Caco-2 (cell line): ENCODE measurements at regions not wholly inside any gene's neighbourhood (a gene's known extent, or its start where the extent isn't known, plus 50 kb on each side); places are given as distances from the start of the nearest gene placed in this dataset.

Experiments
- BruUV-seq: library from RNA; stranded (reverse); fragments of 400-500 nt; replicated peaks from 2 replicates; lab custom pipeline; 2021; lab: Mats Ljungman, UMichigan
- CTCF ChIA-PET: fragments of 300-600 bp; sonication (Branson Sonifier 250); formaldehyde crosslinking; loops from one replicate; lab custom pipeline; 2022; ENCODE audit warnings: antibody characterized with exemption; lab: Charles Lee
- POLR2A ChIA-PET: fragments of 300-600 bp; sonication (Branson Sonifier 250); formaldehyde crosslinking; loops from one replicate; lab custom pipeline; 2022; ENCODE audit warnings: antibody characterized with exemption; lab: Charles Lee
- DNase-seq, 2 experiments: peaks; one replicate each; pipeline versions ENCODE4 v3.0.0 to v3.0.0-alpha.2; 2020 to 2022
- H3K27me3 ChIP-seq: replicated peaks from 2 replicates; pipeline ENCODE4 v1.6.0; 2011; ENCODE audit warnings: low read length; ENCODE audit not compliant: control insufficient read depth, insufficient read depth
- H3K36me3 ChIP-seq: 2 replicates; pipeline ENCODE4 v1.5.1; 2011; ENCODE audit warnings: low read length; ENCODE audit not compliant: control insufficient read depth, insufficient read depth
- H3K4me1 ChIP-seq: fragments of 250-450 bp; sonication (Bioruptor Pico); 2 replicates; pipeline ENCODE4 v1.5.1; 2020; ENCODE audit warnings: mild to moderate bottlenecking
- H3K4me3 ChIP-seq: 2 replicates; pipeline ENCODE4 v1.5.1; 2011; ENCODE audit warnings: low read depth, mild to moderate bottlenecking, control low read depth, low read length
- H3K9me3 ChIP-seq: fragments of 250-450 bp; sonication (Bioruptor Pico); 2 replicates; pipeline ENCODE4 v1.5.1; 2020; ENCODE audit warnings: mild to moderate bottlenecking, moderate library complexity
- H3K27ac Mint-ChIP-seq: one replicate; pipeline ENCODE4 v1.8.0; 2022; ENCODE audit warnings: mixed read lengths; ENCODE audit not compliant: unreplicated experiment
- H3K27me3 Mint-ChIP-seq: one replicate; pipeline ENCODE4 v1.8.0; 2022; ENCODE audit warnings: mixed read lengths; ENCODE audit not compliant: insufficient read depth, unreplicated experiment
- H3K36me3 Mint-ChIP-seq: one replicate; pipeline ENCODE4 v1.8.0; 2022; ENCODE audit warnings: mild to moderate bottlenecking, mixed read lengths; ENCODE audit not compliant: insufficient read depth, unreplicated experiment
- H3K4me1 Mint-ChIP-seq: one replicate; pipeline ENCODE4 v1.8.0; 2022; ENCODE audit warnings: low read depth, mixed read lengths; ENCODE audit not compliant: unreplicated experiment
- H3K4me3 Mint-ChIP-seq: one replicate; pipeline ENCODE4 v1.8.0; 2022; ENCODE audit warnings: mild to moderate bottlenecking, moderate library complexity, mixed read lengths; ENCODE audit not compliant: unreplicated experiment
- H3K9me3 Mint-ChIP-seq: one replicate; pipeline ENCODE4 v1.8.0; 2022; ENCODE audit warnings: mixed read lengths; ENCODE audit not compliant: unreplicated experiment
- intact Hi-C: fragments of 100-400 bp; cut with micrococcal nuclease; formaldehyde crosslinking; loops from one replicate; pipeline ENCODE4 v1.10.0; 2022; ENCODE audit not compliant: unreplicated experiment
- TF ChIP-seq, protein P1 (sequence below), 2 experiments: fragments of 200-600 bp in 1 of 2; IDR thresholded peaks; 1 replicate in 1 of 2; 2 replicates in 1 of 2; pipeline versions ENCODE4 v1.5.1 to v1.8.0; 2011 to 2022; ENCODE audit warnings: antibody characterized with exemption in 1 of 2, control low read depth in 1 of 2, inconsistent platforms in 1 of 2, low read depth in 1 of 2, low read length in 1 of 2, mild to moderate bottlenecking in 1 of 2, moderate library complexity in 1 of 2; ENCODE audit not compliant: insufficient read depth in 1 of 2, severe bottlenecking in 1 of 2, unreplicated experiment in 1 of 2

DNA sequence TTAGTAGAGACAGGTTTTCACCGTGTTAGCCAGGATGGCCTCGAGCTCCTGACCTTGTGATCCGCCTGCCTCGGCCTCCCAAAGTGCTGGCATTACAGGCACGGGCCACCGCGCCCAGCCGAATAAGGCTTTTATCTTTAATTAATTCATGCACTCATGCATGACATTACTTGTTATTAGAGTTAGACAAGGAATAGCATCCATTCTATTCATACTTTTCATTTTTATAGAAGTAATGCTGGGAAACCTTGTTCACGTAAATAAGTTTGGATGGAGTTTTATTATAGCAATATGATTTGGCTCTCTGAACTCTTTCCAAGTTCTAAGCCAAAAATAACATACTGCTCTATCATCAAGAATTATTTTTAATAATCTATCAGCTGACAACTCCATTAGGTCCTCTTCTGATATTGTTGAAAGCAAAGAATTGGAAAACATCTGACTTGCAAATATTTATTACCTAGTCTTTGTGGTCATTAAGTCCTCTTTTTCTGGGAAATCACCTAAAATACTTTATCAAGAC lies 168.8 kb upstream of the CCND2 start:
- Mint-ChIP-seq H3K36me3 (no peaks in the 10 kb centered on the region), H3K27me3 (peaks cover 19% of the 10 kb centered on the region), H3K9me3 (no peaks in the 10 kb centered on the region), H3K27ac (no peak overlapping the region), H3K4me1 (peaks cover 6% of the 10 kb centered on the region), H3K4me3 (no peak overlapping the region)
- TF ChIP-seq, protein P1, sequence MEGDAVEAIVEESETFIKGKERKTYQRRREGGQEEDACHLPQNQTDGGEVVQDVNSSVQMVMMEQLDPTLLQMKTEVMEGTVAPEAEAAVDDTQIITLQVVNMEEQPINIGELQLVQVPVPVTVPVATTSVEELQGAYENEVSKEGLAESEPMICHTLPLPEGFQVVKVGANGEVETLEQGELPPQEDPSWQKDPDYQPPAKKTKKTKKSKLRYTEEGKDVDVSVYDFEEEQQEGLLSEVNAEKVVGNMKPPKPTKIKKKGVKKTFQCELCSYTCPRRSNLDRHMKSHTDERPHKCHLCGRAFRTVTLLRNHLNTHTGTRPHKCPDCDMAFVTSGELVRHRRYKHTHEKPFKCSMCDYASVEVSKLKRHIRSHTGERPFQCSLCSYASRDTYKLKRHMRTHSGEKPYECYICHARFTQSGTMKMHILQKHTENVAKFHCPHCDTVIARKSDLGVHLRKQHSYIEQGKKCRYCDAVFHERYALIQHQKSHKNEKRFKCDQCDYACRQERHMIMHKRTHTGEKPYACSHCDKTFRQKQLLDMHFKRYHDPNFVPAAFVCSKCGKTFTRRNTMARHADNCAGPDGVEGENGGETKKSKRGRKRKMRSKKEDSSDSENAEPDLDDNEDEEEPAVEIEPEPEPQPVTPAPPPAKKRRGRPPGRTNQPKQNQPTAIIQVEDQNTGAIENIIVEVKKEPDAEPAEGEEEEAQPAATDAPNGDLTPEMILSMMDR (IDR thresholded peaks at IDR 0.05; ENCODE audit: insufficient read depth in 1 of 2, low read depth in 1 of 2, low read length in 1 of 2, severe bottlenecking in 1 of 2, unreplicated experiment in 1 of 2): no peak
- H3K27me3 ChIP-seq: no peaks in the 10 kb centered on the region
- H3K4me1 ChIP-seq: no peaks in the 10 kb centered on the region
- POLR2A ChIA-PET: interaction anchor here (0.7 kb wide), 1 partner anchor 318 kb away, joined by 5 read pairs; no protein-coding TSS in a partner anchor
- no TSS peak for BruUV-seq
- H3K36me3 ChIP-seq: no peaks in the 10 kb centered on the region
- CTCF ChIA-PET: interaction anchor here (3.5 kb wide), 1 partner anchor 173 kb away, joined by 47 read pairs; no protein-coding TSS in a partner anchor
- intact Hi-C loops: no loop called here
- no peak overlapping the region for H3K4me3 ChIP-seq
- DNase-seq: no peak
- no peaks in the 10 kb centered on the region; the same call in 1 of the 2 replicates for H3K9me3 ChIP-seq

DNA sequence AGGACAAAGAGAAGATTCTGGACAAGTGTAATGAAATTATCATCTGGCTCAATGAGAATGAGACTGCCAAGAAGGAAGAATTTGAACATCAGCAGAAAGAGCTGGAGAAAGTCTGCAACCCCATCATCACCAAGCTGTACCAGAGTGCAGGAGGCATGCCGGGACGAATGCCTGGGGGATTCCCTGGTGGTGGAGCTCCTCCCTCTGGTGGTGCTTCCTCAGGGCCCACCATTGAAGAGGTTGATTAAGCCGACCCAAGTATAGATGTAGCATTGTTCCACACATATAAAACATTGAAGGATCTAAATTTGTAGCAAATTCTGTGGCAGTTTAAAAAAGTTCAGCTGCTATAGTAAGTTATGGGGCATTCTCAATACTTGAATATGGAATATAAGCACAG lies 174.3 kb upstream of the CCND2 start:
- POLR2A ChIA-PET: no interaction called here
- H3K9me3 Mint-ChIP-seq: no peaks in the 10 kb centered on the region
- peaks cover 21% of the 10 kb centered on the region for H3K27me3 Mint-ChIP-seq
- CTCF ChIA-PET: interaction anchor here (1.5 kb wide), 1 partner anchor 178 kb away, joined by 7 read pairs; no protein-coding TSS in a partner anchor
- Histone ChIP-seq H3K4me1 (no peaks in the 10 kb centered on the region), H3K4me3 (no peak overlapping the region), H3K9me3 (no peaks in the 10 kb centered on the region), H3K27me3 (no peaks in the 10 kb centered on the region), H3K36me3 (no peaks in the 10 kb centered on the region)
- no peak overlapping the region for H3K27ac Mint-ChIP-seq
- TF ChIP-seq, protein P1 (IDR thresholded peaks at IDR 0.05; ENCODE audit: insufficient read depth in 1 of 2, low read depth in 1 of 2, low read length in 1 of 2, severe bottlenecking in 1 of 2, unreplicated experiment in 1 of 2): peak in 1 of 2 experiments; percentile 18
- BruUV-seq: no TSS peak
- intact Hi-C loops: no loop called here
- no peaks in the 10 kb centered on the region for H3K4me1 Mint-ChIP-seq
- DNase-seq: peak in 1 of 2 experiments; percentile 31
- no peak overlapping the region for H3K4me3 Mint-ChIP-seq
- no peaks in the 10 kb centered on the region for H3K36me3 Mint-ChIP-seq

DNA sequence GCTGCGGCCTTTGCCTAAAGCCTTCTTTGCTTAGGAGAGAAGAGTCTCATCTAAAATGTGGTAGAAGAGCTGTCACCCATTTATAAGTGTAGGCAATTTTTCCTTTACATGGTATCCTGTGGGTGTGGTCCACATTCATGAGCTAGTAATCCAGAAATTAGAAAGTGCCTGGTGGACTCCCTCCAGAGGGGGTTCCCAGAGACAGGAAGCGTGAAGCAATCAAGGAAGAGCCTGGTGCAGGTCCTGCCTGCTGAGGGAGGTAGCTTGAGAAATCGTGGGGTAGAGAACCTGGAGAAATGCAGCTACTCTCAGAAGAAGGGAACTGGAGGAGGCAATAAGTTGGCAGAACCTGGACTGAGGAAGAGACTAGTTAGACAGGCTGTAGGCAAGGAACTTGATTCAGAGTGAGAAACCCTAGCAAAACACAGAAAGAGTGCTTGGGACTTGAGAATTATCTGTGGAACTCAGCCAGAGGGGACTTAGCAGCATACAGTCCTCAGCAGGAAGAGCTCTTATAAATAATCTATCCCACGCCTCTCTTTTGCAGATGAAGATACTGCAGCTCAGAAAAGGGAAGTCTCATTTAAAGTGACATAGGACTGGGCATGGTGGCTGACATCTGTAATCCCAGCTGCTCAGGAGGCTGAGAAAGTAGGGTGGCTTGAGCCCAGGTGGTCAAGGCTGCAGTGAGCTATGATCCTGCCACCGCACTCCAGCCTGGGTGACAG lies 182.4 kb upstream of the CCND2 start:
- no peaks in the 10 kb centered on the region for H3K36me3 ChIP-seq
- ChIA-PET POLR2A (no interaction called here), CTCF (interaction anchor here (1.0 kb wide), 1 partner anchor 16 kb away, joined by 5 read pairs; no protein-coding TSS in a partner anchor)
- no peaks in the 10 kb centered on the region for H3K4me1 ChIP-seq
- peaks cover 19% of the 10 kb centered on the region for H3K27me3 Mint-ChIP-seq
- no peaks in the 10 kb centered on the region for H3K27me3 ChIP-seq
- TF ChIP-seq, protein P1 (IDR thresholded peaks at IDR 0.05; ENCODE audit: insufficient read depth in 1 of 2, low read depth in 1 of 2, low read length in 1 of 2, severe bottlenecking in 1 of 2, unreplicated experiment in 1 of 2): no peak
- DNase-seq: no peak
- no peaks in the 10 kb centered on the region for H3K9me3 Mint-ChIP-seq
- H3K9me3 ChIP-seq: no peaks in the 10 kb centered on the region
- intact Hi-C loops: no loop called here
- no peak overlapping the region for H3K27ac Mint-ChIP-seq
- no peak overlapping the region for H3K4me3 Mint-ChIP-seq
- no TSS peak for BruUV-seq
- no peak overlapping the region for H3K4me3 ChIP-seq
- no peaks in the 10 kb centered on the region for H3K36me3 Mint-ChIP-seq
- H3K4me1 Mint-ChIP-seq: no peaks in the 10 kb centered on the region
